H1 (cell line): ENCODE measurements at regions not wholly inside any gene's neighbourhood (a gene's known extent, or its start where the extent isn't known, plus 50 kb on each side); places are given as distances from the start of the nearest gene placed in this dataset.

ENCODE experiments used
- CTCF ChIA-PET: fragments of 300-600 bp; sonication (Branson Sonifier 250); formaldehyde crosslinking; loops from one replicate; lab custom pipeline; 2021; ENCODE audit not compliant: partially characterized antibody; lab: Charles Lee
- POLR2A ChIA-PET: fragments of 300-600 bp; sonication (Branson Sonifier 250); formaldehyde crosslinking; loops from one replicate; lab custom pipeline; 2021; ENCODE audit warnings: inconsistent platforms; ENCODE audit not compliant: partially characterized antibody; lab: Charles Lee
- DNase-seq, 2 experiments: peaks; one replicate each; pipeline versions ENCODE4 v3.0.0 to v3.0.0-alpha.2; 2010 to 2022; ENCODE audit warnings: low spot score in 2 of 2, low read depth in 1 of 2, mixed read lengths in 1 of 2
- FAIRE-seq: peaks from 2 replicates; lab custom pipeline; 2011; peaks lifted over from hg19 to GRCh38; lab: Jason Lieb, UNC
- H2AFZ ChIP-seq: 2 replicates; pipeline ENCODE4 v1.8.1; 2012; ENCODE audit warnings: low read length, inconsistent platforms
- H2AK5ac ChIP-seq: 2 replicates; pipeline ENCODE4 v1.6.1; 2013; ENCODE audit warnings: low read depth, low read length
- H2BK120ac ChIP-seq: replicated peaks from 2 replicates; pipeline ENCODE3; 2013; ENCODE audit warnings: low read depth, low read length, inconsistent platforms
- H2BK12ac ChIP-seq: 2 replicates; pipeline ENCODE4 v1.6.1; 2013; ENCODE audit warnings: low read depth, low read length
- H2BK15ac ChIP-seq: 2 replicates; pipeline ENCODE4 v1.6.1; 2013; ENCODE audit warnings: low read length
- H2BK20ac ChIP-seq: 2 replicates; pipeline ENCODE4 v1.6.1; 2013; ENCODE audit warnings: low read length
- H2BK5ac ChIP-seq: 2 replicates; pipeline ENCODE4 v1.6.1; 2013; ENCODE audit warnings: low read depth, low read length
- H3K14ac ChIP-seq: 2 replicates; pipeline ENCODE4 v1.6.1; 2013; ENCODE audit warnings: inconsistent platforms; ENCODE audit not compliant: insufficient read length
- H3K18ac ChIP-seq: 2 replicates; pipeline ENCODE4 v1.6.1; 2013; ENCODE audit warnings: low read length; ENCODE audit errors: extremely low read depth
- H3K23ac ChIP-seq: 2 replicates; pipeline ENCODE4 v1.6.1; 2013; ENCODE audit warnings: inconsistent platforms; ENCODE audit not compliant: insufficient read length
- H3K23me2 ChIP-seq: 2 replicates; pipeline ENCODE4 v1.6.1; 2013; ENCODE audit warnings: low read depth, low read length
- H3K27ac ChIP-seq: 2 replicates; pipeline ENCODE4 v1.6.1; 2011; ENCODE audit warnings: low read depth, low read length, inconsistent platforms
- H3K27me3 ChIP-seq, 4 experiments: replicated peaks in 1 of 4; 1 replicate in 1 of 4; 2 replicates in 3 of 4; pipeline versions ENCODE4 v1.6.1 to v1.8.1; 2011 to 2013; ENCODE audit warnings: low read length in 3 of 4, mild to moderate bottlenecking in 3 of 4, inconsistent platforms in 2 of 4, mixed read lengths in 2 of 4, moderate library complexity in 1 of 4; ENCODE audit not compliant: control insufficient read depth in 3 of 4, insufficient read depth in 3 of 4; ENCODE audit errors: extremely low read depth in 1 of 4
- H3K36me3 ChIP-seq, 4 experiments: 2 replicates each; pipeline versions ENCODE4 v1.6.1 to v1.8.1; 2011 to 2013; ENCODE audit warnings: mild to moderate bottlenecking in 4 of 4, low read length in 3 of 4, moderate library complexity in 2 of 4, control low read depth in 1 of 4, inconsistent platforms in 1 of 4; ENCODE audit not compliant: insufficient read depth in 4 of 4, control insufficient read depth in 2 of 4
- H3K4ac ChIP-seq: replicated peaks from 2 replicates; pipeline ENCODE3; 2013; ENCODE audit warnings: low read length, low read depth, mixed read lengths, inconsistent platforms; ENCODE audit not compliant: insufficient read length
- H3K4me1 ChIP-seq, 4 experiments: replicated peaks in 1 of 4; 1 replicate in 1 of 4; 2 replicates in 3 of 4; pipeline versions ENCODE4 v1.6.1 to v1.8.1; 2011 to 2013; ENCODE audit warnings: low read length in 3 of 4, inconsistent platforms in 2 of 4, mixed read lengths in 1 of 4; ENCODE audit not compliant: insufficient read depth in 4 of 4, control insufficient read depth in 3 of 4
- H3K4me2 ChIP-seq, 2 experiments: 2 replicates each; pipeline versions ENCODE4 v1.6.1 to v1.8.1; 2011 to 2013; ENCODE audit warnings: low read depth in 2 of 2, low read length in 2 of 2, control low read depth in 1 of 2, inconsistent platforms in 1 of 2, mild to moderate bottlenecking in 1 of 2; ENCODE audit not compliant: insufficient read depth in 1 of 2
- H3K4me3 ChIP-seq, 4 experiments: fragments of 200-600, 300-600 bp in 1 of 4; sonication (generic), shearing (Covaris generic), sonication (Bioruptor Twin) in 1 of 4; 2 replicates each; pipeline versions ENCODE4 v1.5.1 to v1.8.1; 2011 to 2016; ENCODE audit warnings: low read length in 4 of 4, low read depth in 3 of 4, control low read depth in 2 of 4, inconsistent platforms in 2 of 4, mild to moderate bottlenecking in 2 of 4, mixed read lengths in 1 of 4, moderate library complexity in 1 of 4; ENCODE audit not compliant: insufficient read depth in 2 of 4; ENCODE audit errors: extremely low read depth in 1 of 4
- H3K56ac ChIP-seq: replicated peaks from 2 replicates; pipeline ENCODE3; 2013; ENCODE audit warnings: low read depth, mild to moderate bottlenecking, mixed read lengths, low read length, inconsistent platforms; ENCODE audit not compliant: insufficient read length
- H3K79me1 ChIP-seq: 2 replicates; pipeline ENCODE4 v1.6.1; 2013; ENCODE audit warnings: low read depth, low read length, control low read depth
- H3K79me2 ChIP-seq, 2 experiments: 2 replicates each; pipeline versions ENCODE4 v1.6.1 to v1.8.1; 2012 to 2013; ENCODE audit warnings: low read length in 2 of 2, mild to moderate bottlenecking in 2 of 2, inconsistent platforms in 1 of 2; ENCODE audit not compliant: insufficient read depth in 2 of 2, control insufficient read depth in 1 of 2
- H3K9ac ChIP-seq, 4 experiments: replicated peaks in 1 of 4; 1 replicate in 1 of 4; 2 replicates in 3 of 4; pipeline versions ENCODE4 v1.6.1 to v1.8.1; 2011 to 2013; ENCODE audit warnings: low read depth in 3 of 4, low read length in 3 of 4, control low read depth in 2 of 4, mild to moderate bottlenecking in 2 of 4, moderate library complexity in 2 of 4, inconsistent platforms in 1 of 4; ENCODE audit errors: extremely low read depth in 1 of 4
- H3K9me3 ChIP-seq, 2 experiments: 2 replicates each; pipeline versions ENCODE4 v1.6.1 to v1.8.1; 2012 to 2013; ENCODE audit warnings: mild to moderate bottlenecking in 2 of 2, moderate library complexity in 2 of 2, control low read depth in 1 of 2, inconsistent platforms in 1 of 2, low read depth in 1 of 2, low read length in 1 of 2, mixed read lengths in 1 of 2; ENCODE audit not compliant: insufficient read depth in 2 of 2
- H4K20me1 ChIP-seq, 2 experiments: replicated peaks in 1 of 2; 2 replicates each; pipeline versions ENCODE3 to v1.8.1; 2011 to 2013; ENCODE audit warnings: inconsistent platforms in 2 of 2, low read length in 2 of 2, mild to moderate bottlenecking in 1 of 2; ENCODE audit not compliant: insufficient read depth in 2 of 2, control insufficient read depth in 1 of 2
- H4K5ac ChIP-seq: 2 replicates; pipeline ENCODE4 v1.6.1; 2013; ENCODE audit warnings: low read length, low read depth, mixed read lengths, inconsistent platforms; ENCODE audit not compliant: insufficient read length
- H4K8ac ChIP-seq: 2 replicates; pipeline ENCODE4 v1.8.0; 2013; ENCODE audit warnings: mild to moderate bottlenecking, moderate library complexity, low read length, inconsistent platforms; ENCODE audit not compliant: insufficient read depth; ENCODE audit errors: extremely low read depth
- H4K91ac ChIP-seq: replicated peaks from 2 replicates; pipeline ENCODE3; 2013; ENCODE audit warnings: low read length, mixed read lengths, inconsistent platforms; ENCODE audit not compliant: insufficient read length
- ATF3 ChIP-seq: IDR thresholded peaks from 2 replicates; pipeline ENCODE4 v1.6.1; 2011; ENCODE audit warnings: low read depth, mild to moderate bottlenecking, low read length; ENCODE audit not compliant: insufficient read depth
- CTCF ChIP-seq, 3 experiments: IDR thresholded peaks; 1 replicate in 2 of 3; 2 replicates in 1 of 3; pipeline versions ENCODE4 v1.5.1 to v1.6.1; 2011; ENCODE audit warnings: low read length in 3 of 3, mild to moderate bottlenecking in 3 of 3, inconsistent platforms in 2 of 3, low read depth in 1 of 3, moderate library complexity in 1 of 3; ENCODE audit not compliant: insufficient read depth in 1 of 3; ENCODE audit errors: control extremely low read depth in 1 of 3
- EGR1 ChIP-seq: IDR thresholded peaks from 2 replicates; pipeline ENCODE4 v1.6.1; 2011; ENCODE audit warnings: low read depth, low read length, borderline replicate concordance
- MAX ChIP-seq: IDR thresholded peaks from 2 replicates; pipeline ENCODE4 v1.6.1; 2012; ENCODE audit warnings: inconsistent platforms
- PHF8 ChIP-seq: fragments of 200-600 bp; sonication (generic); conservative IDR thresholded peaks from 2 replicates; pipeline ENCODE4 v1.7.1; 2012; ENCODE audit warnings: low read depth, mild to moderate bottlenecking, inconsistent platforms, low read length, moderate library complexity
- POLR2AphosphoS5 ChIP-seq: IDR thresholded peaks from 2 replicates; pipeline ENCODE4 v1.6.1; 2011; ENCODE audit warnings: low read depth, low read length
- SP1 ChIP-seq: IDR thresholded peaks from 2 replicates; pipeline ENCODE4 v1.6.1; 2011; ENCODE audit warnings: low read depth, low read length
- YY1 ChIP-seq: IDR thresholded peaks from 2 replicates; pipeline ENCODE4 v1.6.1; 2011; ENCODE audit warnings: low read depth, mild to moderate bottlenecking, low read length
- WGBS, 2 experiments: shearing (Covaris generic) in 1 of 2; methylation state at CpG; one replicate each; pipeline versions ENCODE4 v1.1.6 to v1.1.7; 2013 to 2015; ENCODE audit warnings: low lambda C conversion rate in 2 of 2, mixed read lengths in 2 of 2, inconsistent platforms in 1 of 2, low coverage in 1 of 2, missing lambda C conversion rate in 1 of 2; ENCODE audit not compliant: insufficient replicate concordance in 2 of 2, insufficient coverage in 1 of 2, insufficient read length in 1 of 2; ENCODE audit errors: extremely low coverage in 1 of 2, missing lambda C conversion rate in 1 of 2; 5-methylcytosine and 5-hydroxymethylcytosine counted together

DNA sequence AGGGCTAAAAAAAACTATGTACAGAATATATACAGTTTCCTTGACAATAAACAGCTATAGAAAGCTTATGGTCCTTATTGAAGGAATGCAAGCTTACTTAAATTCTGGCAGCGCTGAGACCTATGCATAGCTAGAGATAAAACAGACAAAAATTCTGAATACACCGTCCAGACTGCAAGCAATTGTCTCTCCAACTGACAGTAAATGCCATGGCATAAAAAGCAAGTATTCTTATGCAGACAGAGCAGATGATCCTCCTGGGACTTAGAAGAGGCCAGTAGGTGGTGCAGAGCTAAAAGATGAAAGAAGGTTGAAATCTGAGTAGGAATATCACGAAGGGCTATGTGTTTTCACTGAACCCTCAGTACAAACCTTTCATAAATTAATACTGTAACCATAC lies 157.0 kb upstream of the CACNA2D1 start:
- Histone ChIP-seq H3K18ac (no peak overlapping the region), H4K91ac (no peak overlapping the region), H2BK20ac (no peak overlapping the region), H3K79me2 (no peaks in the 10 kb centered on the region), H3K4ac (no peak overlapping the region), H3K9ac (no peak overlapping the region), H2BK120ac (no peak overlapping the region), H3K56ac (no peak overlapping the region), H3K36me3 (no peaks in the 10 kb centered on the region), H3K79me1 (no peaks in the 10 kb centered on the region), H4K20me1 (no peaks in the 10 kb centered on the region), H2BK15ac (no peak overlapping the region), H3K27ac (no peak overlapping the region), H4K8ac (no peak overlapping the region), H3K4me2 (peak overlapping the region in 1 of 2 experiments; percentile 8; a peak in 2 of 4 replicates), H2AK5ac (no peak overlapping the region), H2BK12ac (no peak overlapping the region), H2AFZ (no peak overlapping the region), H3K23ac (no peak overlapping the region), H3K4me3 (no peak overlapping the region), H4K5ac (no peak overlapping the region), H3K23me2 (no peaks in the 10 kb centered on the region), H3K14ac (no peak overlapping the region), H2BK5ac (no peak overlapping the region), H3K9me3 (peaks cover 0 to 3% of the 10 kb centered on the region in 2 experiments; a peak in 1 of 4 replicates), H3K4me1 (peaks cover 0 to 3% (median 0%) of the 10 kb centered on the region in 4 experiments; a peak in 1 of 7 replicates), H3K27me3 (no peaks in the 10 kb centered on the region)
- FAIRE-seq: peak; percentile 7
- CTCF ChIA-PET: interaction anchor here (0.8 to 1.3 kb wide), 7 partner anchors 11 to 555 kb away, joined by 3 to 4 read pairs (median 3); no protein-coding TSS in a partner anchor
- POLR2A ChIA-PET: no interaction called here
- no peak for DNase-seq
- 34% methylated on average over 3 of the region's 3 CpGs; no CpG with 5 or more reads in 1 of the 2 experiments for WGBS, 2 experiments
- TF ChIP-seq SP1 (no peak), YY1 (no peak), POLR2AphosphoS5 (no peak), PHF8 (no peak), EGR1 (no peak), CTCF (IDR thresholded peaks at IDR 0.05; ENCODE audit: control extremely low read depth in 1 of 3, insufficient read depth in 1 of 3, low read depth in 1 of 3, low read length in 3 of 3) (peak in 1 of 3 experiments; percentile 23; a peak in 1 of 4 replicates), MAX (no peak), ATF3 (no peak)
